AG09319 (cell line): ENCODE measurements at regions not wholly inside any gene's neighbourhood (a gene's known extent, or its start where the extent isn't known, plus 50 kb on each side); places are given as distances from the start of the nearest gene placed in this dataset.

ENCODE experiments used
- DNase-seq: peaks from one replicate; pipeline ENCODE4 v3.0.0-alpha.2; 2010; ENCODE audit warnings: low read depth; ENCODE audit errors: extremely low read depth
- CTCF ChIP-seq: IDR thresholded peaks from 2 replicates; pipeline ENCODE4 v1.5.1; 2011; ENCODE audit warnings: low read depth, mild to moderate bottlenecking, inconsistent platforms, low read length, moderate library complexity

- no peak for TF ChIP-seq CTCF
- DNase-seq = no peak
These were observed 531.8 kb downstream of the ZEB2 start for GRCh38 chr2:143988082-143988481.

GRCh38 chr2:143981428-143981827 is 538.5 kb downstream of the ZEB2 start:
- no peak for TF ChIP-seq CTCF
- no peak for DNase-seq

- no peak for TF ChIP-seq CTCF
- DNase-seq = no peak
These were observed 542.6 kb downstream of the ZEB2 start for GRCh38 chr2:143977356-143977755.

GRCh38 chr2:143975216-143975615 is 544.7 kb downstream of the ZEB2 start:
- no peak for DNase-seq
- no peak for TF ChIP-seq CTCF

GRCh38 chr2:143974262-143974661 is 545.7 kb downstream of the ZEB2 start:
- TF ChIP-seq CTCF = no peak
- peak; percentile 24 for DNase-seq

GRCh38 chr2:143968860-143969259 is 551.1 kb downstream of the ZEB2 start:
- no peak for DNase-seq

GRCh38 chr2:143968360-143968759 is 551.6 kb downstream of the ZEB2 start:
- DNase-seq = no peak
- TF ChIP-seq CTCF = no peak

More at GRCh38 chr2:143968860-143969259, 551.1 kb downstream of the ZEB2 start:
- TF ChIP-seq CTCF = no peak
